HG02610 (cell line): ENCODE measurements at regions not wholly inside any gene's neighbourhood (a gene's known extent, or its start where the extent isn't known, plus 50 kb on each side); places are given as distances from the start of the nearest gene placed in this dataset.

Experiments
- ATAC-seq: cut with Tn5 transposase; IDR thresholded peaks from one replicate; pipeline ENCODE4 v1.9.1; 2021; ENCODE audit warnings: mild to moderate bottlenecking, moderate library complexity; ENCODE audit not compliant: unreplicated experiment

GRCh38 chr9:20054734-20055133 lies 265.9 kb upstream of the SLC24A2 start:
- ATAC-seq, result no peak

GRCh38 chr9:20048985-20049384 lies 260.1 kb upstream of the SLC24A2 start:
- no peak for ATAC-seq

- ATAC-seq, result no peak
Measured at GRCh38 chr9:20048437-20048836, 259.6 kb upstream of the SLC24A2 start.

GRCh38 chr9:20044686-20045085 lies 255.8 kb upstream of the SLC24A2 start:
- no peak for ATAC-seq

GRCh38 chr9:20043461-20043860 lies 254.6 kb upstream of the SLC24A2 start:
- peak; percentile 22 for ATAC-seq

GRCh38 chr9:20043035-20043434 lies 254.2 kb upstream of the SLC24A2 start:
- peak; percentile 67 for ATAC-seq

- no peak for ATAC-seq
Measured at GRCh38 chr9:20042128-20042711, 253.4 kb upstream of the SLC24A2 start.

GRCh38 chr9:20041697-20042081 lies 252.9 kb upstream of the SLC24A2 start:
- no peak for ATAC-seq

GRCh38 chr9:20040991-20041696 lies 252.3 kb upstream of the SLC24A2 start:
- no peak for ATAC-seq

GRCh38 chr9:20037699-20038098 lies 248.9 kb upstream of the SLC24A2 start:
- ATAC-seq, result no peak

- ATAC-seq, result no peak
Measured at GRCh38 chr9:20033511-20033910, 244.7 kb upstream of the SLC24A2 start.

- no peak for ATAC-seq
Measured at GRCh38 chr9:20032413-20033006, 243.7 kb upstream of the SLC24A2 start.

- ATAC-seq, result no peak
Measured at GRCh38 chr9:20031836-20032235, 243.0 kb upstream of the SLC24A2 start.

GRCh38 chr9:20030671-20031070 lies 241.8 kb upstream of the SLC24A2 start:
- no peak for ATAC-seq

GRCh38 chr9:20030221-20030620 lies 241.4 kb upstream of the SLC24A2 start:
- no peak for ATAC-seq

GRCh38 chr9:20028849-20029231 lies 240.0 kb upstream of the SLC24A2 start:
- ATAC-seq, result no peak

GRCh38 chr9:20028192-20028848 lies 239.5 kb upstream of the SLC24A2 start:
- ATAC-seq, result no peak

- ATAC-seq, result no peak
Measured at GRCh38 chr9:20023961-20024571, 235.2 kb upstream of the SLC24A2 start.

GRCh38 chr9:20023210-20023905 lies 234.5 kb upstream of the SLC24A2 start:
- no peak for ATAC-seq

- no peak for ATAC-seq
Measured at GRCh38 chr9:20022410-20022809, 233.6 kb upstream of the SLC24A2 start.

- ATAC-seq, result no peak
Measured at GRCh38 chr9:20016611-20017010, 227.8 kb upstream of the SLC24A2 start.
